ENCODE measurements at regions not wholly inside any gene's neighbourhood (a gene's known extent, or its start where the extent isn't known, plus 50 kb on each side); places are given as distances from the start of the nearest gene placed in this dataset.
"Not testable (repeated sequence)": the region's sequence is repeated elsewhere in the genome, so short reads cannot be mapped to it uniquely, and the experiment has no call there.

GRCh38 chr17:18546514-18547398 lies 70.2 kb downstream of the LGALS9C start:
- DNase-seq; H3K27me3 Mint-ChIP-seq (ENCODE audit: low read depth, poor library complexity); H3K4me3 Mint-ChIP-seq; H3K27ac Mint-ChIP-seq; H3K9me3 Mint-ChIP-seq; H3K4me1 Mint-ChIP-seq; H3K36me3 Mint-ChIP-seq (ENCODE audit: low read depth): not testable (repeated sequence)

GRCh38 chr17:18557086-18557485 lies 80.5 kb downstream of the LGALS9C start:
- H3K4me3 Mint-ChIP-seq; DNase-seq; H3K27ac Mint-ChIP-seq; H3K4me1 Mint-ChIP-seq; H3K36me3 Mint-ChIP-seq (ENCODE audit: low read depth); H3K9me3 Mint-ChIP-seq; H3K27me3 Mint-ChIP-seq (ENCODE audit: low read depth, poor library complexity): not testable (repeated sequence)

GRCh38 chr17:18563381-18564098 lies 80.7 kb downstream of the TBC1D28 start:
- H3K27ac Mint-ChIP-seq; H3K36me3 Mint-ChIP-seq (ENCODE audit: low read depth); H3K4me3 Mint-ChIP-seq; H3K9me3 Mint-ChIP-seq; H3K27me3 Mint-ChIP-seq (ENCODE audit: low read depth, poor library complexity); DNase-seq: not testable (repeated sequence)
- peaks cover 25% of the 10 kb centered on the region for H3K4me1 Mint-ChIP-seq

- not testable (repeated sequence) for H3K4me3 Mint-ChIP-seq; H3K9me3 Mint-ChIP-seq; H3K27me3 Mint-ChIP-seq (ENCODE audit: low read depth, poor library complexity); H3K27ac Mint-ChIP-seq; H3K36me3 Mint-ChIP-seq (ENCODE audit: low read depth)
- TF ChIP-seq CTCF (IDR thresholded peaks at IDR 0.05), result peak; percentile 57
- H3K4me1 Mint-ChIP-seq, result peaks cover 30% of the 10 kb centered on the region
- DNase-seq, result peak; percentile 28
These were observed 80.1 kb downstream of the TBC1D28 start for GRCh38 chr17:18564099-18564448.

- DNase-seq, result not testable (repeated sequence)
These were observed 75.8 kb downstream of the TBC1D28 start for GRCh38 chr17:18568108-18568995.

GRCh38 chr17:18569489-18569913 lies 74.7 kb downstream of the TBC1D28 start:
- DNase-seq, result peak; percentile 48
- Mint-ChIP-seq H3K27ac (peak overlapping the region; percentile 61), H3K4me3 (peak overlapping the region; percentile 81), H3K4me1 (peaks cover 33% of the 10 kb centered on the region), H3K9me3 (peaks cover 12% of the 10 kb centered on the region)
- H3K27me3 Mint-ChIP-seq (ENCODE audit: low read depth, poor library complexity); H3K36me3 Mint-ChIP-seq (ENCODE audit: low read depth): not testable (repeated sequence)

More at GRCh38 chr17:18568108-18568995, 75.8 kb downstream of the TBC1D28 start:
- peak overlapping the region; percentile 54 for H3K4me3 Mint-ChIP-seq
- H3K27ac Mint-ChIP-seq, result peak overlapping the region; percentile 95
- not testable (repeated sequence) for H3K27me3 Mint-ChIP-seq (ENCODE audit: low read depth, poor library complexity); H3K36me3 Mint-ChIP-seq (ENCODE audit: low read depth)
- H3K9me3 Mint-ChIP-seq, result peaks cover 12% of the 10 kb centered on the region
- peaks cover 44% of the 10 kb centered on the region for H3K4me1 Mint-ChIP-seq

- not testable (repeated sequence) for H3K27me3 Mint-ChIP-seq (ENCODE audit: low read depth, poor library complexity); H3K27ac Mint-ChIP-seq; H3K4me3 Mint-ChIP-seq; H3K36me3 Mint-ChIP-seq (ENCODE audit: low read depth); DNase-seq
- peaks cover 28% of the 10 kb centered on the region for H3K4me1 Mint-ChIP-seq
- H3K9me3 Mint-ChIP-seq, result peaks cover 12% of the 10 kb centered on the region
These were observed 71.7 kb downstream of the TBC1D28 start for GRCh38 chr17:18572536-18572935.

- H3K36me3 Mint-ChIP-seq (ENCODE audit: low read depth); H3K4me3 Mint-ChIP-seq; DNase-seq; H3K27ac Mint-ChIP-seq; H3K27me3 Mint-ChIP-seq (ENCODE audit: low read depth, poor library complexity): not testable (repeated sequence)
- peaks cover 14% of the 10 kb centered on the region for H3K4me1 Mint-ChIP-seq
- H3K9me3 Mint-ChIP-seq, result peaks cover 12% of the 10 kb centered on the region
These were observed 70.1 kb downstream of the TBC1D28 start for GRCh38 chr17:18574137-18574536.

Data from nephron progenitor cell (in vitro differentiated cells).